HG03064 (cell line): ENCODE measurements at regions not wholly inside any gene's neighbourhood (a gene's known extent, or its start where the extent isn't known, plus 50 kb on each side); places are given as distances from the start of the nearest gene placed in this dataset.

Experiments used
- ATAC-seq: cut with Tn5 transposase; IDR thresholded peaks from one replicate; pipeline ENCODE4 v1.9.1; 2021; ENCODE audit warnings: low read depth; ENCODE audit not compliant: unreplicated experiment

DNA sequence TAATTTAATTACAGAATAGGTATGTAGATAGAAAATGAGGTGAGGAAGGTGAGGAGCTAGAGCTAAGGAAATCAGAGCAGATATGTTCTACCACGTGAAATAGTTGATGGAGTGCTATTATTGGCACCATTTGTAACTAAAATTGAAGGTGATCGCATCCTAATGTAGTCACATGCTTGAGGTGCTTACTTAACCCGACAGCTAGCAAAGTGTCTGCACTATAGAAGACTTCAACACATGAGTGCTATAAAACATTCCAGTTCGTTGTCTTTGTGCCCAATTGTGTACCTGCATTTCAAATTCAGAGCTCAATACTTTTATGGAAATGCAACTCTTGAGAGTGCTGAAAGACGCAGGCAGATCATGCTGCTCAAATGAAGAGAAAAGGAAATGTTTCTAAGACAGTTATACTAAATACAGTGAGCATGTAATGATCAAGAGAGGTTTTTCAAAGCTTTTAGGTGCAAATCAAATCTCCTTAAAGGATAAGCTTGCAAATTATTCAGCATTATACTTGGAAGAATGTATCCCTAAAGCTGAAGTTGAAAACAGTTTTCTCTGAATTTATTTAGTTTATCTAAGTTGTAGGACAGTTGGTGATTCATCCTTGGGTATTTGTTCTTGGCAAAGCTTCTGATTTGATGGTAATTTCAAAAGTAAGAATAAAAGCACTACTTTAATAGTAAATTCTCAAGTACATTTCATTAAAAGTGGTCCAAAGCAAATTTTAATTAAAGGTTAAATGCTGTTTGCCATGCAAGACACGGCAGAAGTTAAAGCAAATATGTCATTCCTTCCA lies 223.9 kb upstream of the EPHA5 start:
- no peak for ATAC-seq

DNA sequence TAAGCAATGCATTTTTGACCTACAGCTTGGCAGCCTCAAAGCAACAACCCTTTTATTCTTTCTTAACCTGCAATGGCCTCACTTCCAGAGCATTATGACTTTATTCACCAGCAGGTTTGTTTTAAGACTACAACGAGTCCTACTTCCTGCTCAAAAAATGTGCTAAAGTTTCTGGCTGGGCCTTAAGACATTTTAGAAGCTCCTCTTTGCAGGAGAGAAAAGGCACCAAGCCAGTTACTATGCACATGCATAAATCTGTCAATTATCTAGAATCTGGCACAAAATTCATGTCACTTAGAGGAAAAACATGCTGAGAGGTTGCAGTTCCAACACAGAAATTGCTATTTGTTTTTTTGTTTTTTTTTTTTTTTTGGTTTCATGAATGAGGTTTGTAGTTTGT lies 223.0 kb upstream of the EPHA5 start:
- no peak for ATAC-seq

DNA sequence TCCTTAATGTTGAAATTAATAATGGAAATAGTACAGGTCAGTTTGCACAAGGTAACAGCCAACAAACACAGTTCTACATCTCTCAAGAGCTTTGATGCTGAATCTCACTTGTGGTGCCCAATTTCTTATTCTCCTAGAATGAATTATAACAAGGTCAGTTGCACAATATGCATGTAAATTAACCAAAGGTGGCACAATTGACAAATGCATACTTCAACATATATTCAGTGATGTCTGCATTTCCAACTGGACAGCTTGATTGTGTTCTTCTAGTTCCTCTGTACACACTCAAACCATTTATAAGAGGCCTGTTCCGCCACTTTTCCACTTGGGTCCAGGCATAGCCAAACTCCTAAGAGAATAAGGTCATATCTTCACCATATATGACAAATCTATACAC lies 210.3 kb upstream of the EPHA5 start:
- ATAC-seq = no peak

DNA sequence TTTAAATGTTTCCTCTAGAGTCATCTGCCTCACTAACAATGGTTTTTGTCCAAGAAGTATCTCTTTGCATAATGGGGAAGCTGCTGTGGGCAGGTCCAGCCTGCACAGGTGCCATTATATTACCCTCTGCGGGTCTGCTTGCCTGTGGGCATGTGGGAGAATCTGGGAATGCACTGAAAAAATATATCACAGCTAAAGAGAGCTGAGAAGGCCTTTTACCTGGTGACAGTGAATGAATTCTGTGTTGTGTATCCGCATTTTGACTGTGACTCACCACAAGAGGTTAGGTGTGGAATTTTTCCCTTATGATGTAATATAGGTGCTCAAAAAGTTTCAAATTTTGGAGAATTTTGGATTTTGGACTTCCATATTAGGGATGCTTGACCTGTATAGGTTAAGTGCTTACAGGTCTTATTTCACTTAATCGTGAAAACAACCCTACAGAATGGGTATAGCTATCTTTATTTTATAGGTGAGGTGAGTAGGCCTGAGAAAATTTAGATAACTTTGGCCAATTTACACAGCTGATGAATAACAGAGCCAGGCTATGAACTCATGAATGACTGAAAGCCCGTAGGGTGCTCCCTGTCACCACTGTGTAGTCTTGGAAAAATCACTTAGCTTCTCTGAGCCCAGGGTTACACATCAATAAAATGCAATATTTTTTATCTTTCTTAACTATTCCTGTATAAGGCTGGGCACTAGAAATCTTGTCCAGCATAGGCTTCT lies 198.0 kb upstream of the EPHA5 start:
- no peak for ATAC-seq

DNA sequence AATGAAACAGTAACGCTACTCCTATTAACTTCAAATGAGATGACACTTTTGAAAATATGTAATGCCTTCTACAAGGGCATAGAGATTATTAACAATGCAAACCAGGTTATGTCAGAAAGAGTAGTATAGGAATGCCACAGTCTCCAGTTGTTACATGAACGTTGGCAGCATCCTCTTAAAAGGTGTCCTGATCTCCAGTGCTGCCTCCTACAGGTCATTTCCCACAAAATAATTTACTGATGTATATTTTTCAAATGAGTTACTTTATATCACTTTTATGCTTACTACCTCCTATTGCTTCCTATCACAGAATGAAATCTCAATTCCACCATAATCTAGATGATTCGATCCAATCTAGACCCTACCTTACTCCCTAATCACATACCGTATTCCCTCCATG lies 195.2 kb upstream of the EPHA5 start:
- no peak for ATAC-seq

DNA sequence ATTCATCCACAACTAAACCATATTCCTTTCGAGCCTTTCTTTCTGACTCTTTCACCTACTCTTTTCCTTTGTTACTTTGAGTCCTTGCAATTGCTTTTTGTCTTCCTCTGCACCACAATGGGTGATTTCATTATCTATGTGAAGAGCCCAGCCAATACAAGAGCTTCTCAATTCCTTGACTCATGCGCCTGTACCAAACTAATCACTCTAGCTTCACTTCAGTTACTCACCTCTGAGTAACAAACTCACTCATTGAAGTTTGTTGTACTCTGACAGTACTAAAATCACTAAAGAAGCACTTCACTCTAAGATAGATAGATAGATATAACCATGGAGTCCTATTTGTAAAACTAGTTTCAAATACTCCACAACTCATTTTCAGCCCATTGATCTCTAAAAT lies 191.7 kb upstream of the EPHA5 start:
- ATAC-seq = no peak

DNA sequence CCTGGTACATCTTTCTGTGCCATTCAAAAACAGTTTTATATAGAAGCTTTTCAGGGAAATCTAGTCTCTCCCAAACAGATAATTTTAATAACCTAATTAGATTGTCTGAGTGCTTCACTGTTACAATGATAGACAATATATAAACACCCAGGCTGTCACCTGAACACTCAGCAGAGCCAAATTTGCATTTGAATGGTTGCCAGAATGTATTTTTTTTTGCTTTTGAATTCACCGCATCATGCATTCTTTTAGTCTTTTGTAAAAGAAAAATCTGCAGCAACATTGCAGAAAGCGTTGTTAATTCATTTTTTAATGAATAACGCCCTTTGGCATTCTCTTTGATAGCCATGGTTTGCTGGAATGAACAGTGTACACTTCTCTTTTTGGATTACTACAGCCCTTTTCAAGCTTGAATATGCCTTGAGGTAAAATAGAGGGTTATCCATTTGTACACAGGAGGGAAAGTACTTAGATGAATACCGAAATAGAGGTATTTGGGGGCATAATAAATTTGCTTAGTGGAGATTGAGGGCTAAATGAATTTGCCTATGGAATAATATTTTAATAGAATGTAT lies 175.0 kb upstream of the EPHA5 start:
- ATAC-seq = no peak

DNA sequence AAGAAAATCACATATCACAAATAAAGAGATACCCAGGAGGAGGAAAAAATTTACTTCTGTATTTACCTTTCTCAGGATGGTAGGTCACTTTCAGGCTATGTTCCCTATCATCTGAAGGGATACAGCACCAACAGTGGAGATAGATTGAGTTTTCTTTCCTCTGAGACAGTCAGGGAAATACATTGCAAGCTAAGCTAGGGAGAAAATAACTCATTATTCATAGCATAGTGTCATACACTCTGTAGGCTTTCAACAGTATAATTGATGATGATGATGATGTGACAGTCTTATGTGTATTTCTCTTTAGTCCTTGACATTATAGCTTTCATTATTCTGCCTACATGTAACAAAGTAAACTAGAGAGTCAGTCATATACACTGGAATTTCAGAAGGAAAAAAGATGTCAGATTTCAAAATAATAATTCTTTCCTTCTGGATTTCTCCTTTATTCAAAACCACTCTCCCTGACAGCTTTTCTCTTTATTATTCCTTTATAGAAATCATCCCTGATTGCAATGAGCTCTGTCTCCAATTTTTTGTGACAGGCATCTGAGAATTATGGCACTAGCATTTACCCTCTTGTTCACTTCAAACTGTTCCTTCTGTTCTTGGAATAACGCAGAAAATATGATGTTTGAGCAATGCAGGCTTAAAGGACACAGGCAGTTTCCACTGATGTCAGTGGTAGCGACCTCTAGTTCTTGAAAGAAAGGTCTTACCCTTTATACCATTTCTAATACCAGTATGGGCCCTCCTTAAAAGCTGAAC lies 169.1 kb upstream of the EPHA5 start:
- no peak for ATAC-seq

DNA sequence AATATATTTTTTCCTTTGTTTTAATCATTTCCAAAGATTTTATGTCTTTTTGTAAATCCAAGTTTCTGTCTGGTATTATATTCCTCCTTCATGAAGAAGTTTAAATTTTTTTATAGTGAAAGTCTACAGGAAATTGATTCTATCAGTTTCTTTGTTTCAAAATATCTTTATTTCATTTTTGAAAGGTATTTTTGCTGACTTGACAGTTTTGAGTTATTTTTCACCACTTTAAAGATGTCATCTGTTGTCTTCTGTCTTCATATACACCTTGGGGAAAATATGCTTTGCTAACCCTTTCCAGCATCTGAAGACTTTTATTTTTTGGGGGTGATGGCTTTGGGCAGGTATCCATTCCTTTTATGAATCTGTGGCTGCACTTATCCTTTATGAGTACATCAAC lies 164.4 kb upstream of the EPHA5 start:
- ATAC-seq = no peak

DNA sequence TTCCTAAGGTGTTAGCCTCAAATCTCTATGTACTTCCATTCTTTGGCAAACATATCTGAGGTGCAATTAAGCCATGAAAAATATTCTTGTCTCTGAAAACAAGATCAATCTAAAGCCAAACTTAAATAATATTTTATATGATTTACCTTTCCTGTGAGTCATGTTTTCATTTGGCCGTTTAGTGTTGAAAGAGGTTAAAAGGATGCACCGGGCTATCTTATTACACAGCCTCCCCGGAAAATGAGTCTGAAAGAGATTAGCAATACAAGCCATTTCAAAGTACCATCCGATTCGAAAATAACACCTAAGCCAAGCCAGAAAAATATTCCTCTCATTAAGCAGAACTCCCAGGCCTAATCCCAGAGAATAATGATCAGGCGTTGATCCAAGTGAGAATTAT lies 161.5 kb upstream of the EPHA5 start:
- ATAC-seq = no peak

DNA sequence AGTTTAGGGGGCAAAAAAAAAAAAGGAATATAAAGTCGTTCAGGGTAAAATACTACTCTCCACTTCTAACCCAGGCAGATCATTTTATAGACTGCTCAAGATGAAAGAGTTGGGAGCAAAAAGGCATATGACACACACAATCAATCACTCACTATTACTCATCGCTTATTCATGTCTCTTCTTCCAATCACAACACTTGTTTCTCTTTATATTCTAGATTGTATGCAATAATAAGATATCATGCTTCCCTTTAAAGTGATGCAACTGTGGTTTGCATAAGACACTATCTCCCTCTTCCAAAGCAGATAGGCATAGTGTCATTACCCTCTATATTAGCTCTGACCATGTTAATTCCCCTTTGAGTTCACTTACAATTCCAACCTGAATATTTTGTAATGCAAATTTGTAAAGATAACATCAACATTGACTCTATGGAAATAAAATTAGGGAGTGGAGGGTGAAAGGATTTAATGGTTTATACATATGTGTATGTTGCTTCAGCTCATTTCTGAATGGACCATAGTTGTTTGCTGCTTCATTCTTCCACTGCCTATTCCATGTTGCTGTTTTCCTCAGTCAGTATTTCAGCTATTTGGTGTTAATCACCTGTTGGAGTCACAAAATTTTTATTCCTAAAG lies 154.9 kb upstream of the EPHA5 start:
- ATAC-seq = no peak

DNA sequence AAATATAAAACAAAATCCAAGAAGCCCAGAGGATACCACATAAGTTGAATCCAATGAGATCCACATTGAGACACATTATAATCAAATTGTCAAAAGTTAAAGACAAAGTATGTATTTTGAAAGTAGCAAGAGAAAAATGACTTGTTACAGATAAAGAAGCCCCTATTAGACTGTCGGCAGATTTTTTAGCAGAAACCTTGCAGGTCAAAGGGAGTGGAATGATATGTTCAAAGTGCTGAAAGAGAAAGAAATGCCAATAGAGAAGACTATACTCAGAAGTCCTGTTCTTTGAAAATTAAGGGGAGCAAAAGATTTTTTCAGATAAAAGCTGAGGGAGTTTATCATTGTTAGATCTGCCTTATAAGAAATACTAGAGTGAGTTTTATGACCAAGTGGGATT lies 148.9 kb upstream of the EPHA5 start:
- ATAC-seq = no peak

DNA sequence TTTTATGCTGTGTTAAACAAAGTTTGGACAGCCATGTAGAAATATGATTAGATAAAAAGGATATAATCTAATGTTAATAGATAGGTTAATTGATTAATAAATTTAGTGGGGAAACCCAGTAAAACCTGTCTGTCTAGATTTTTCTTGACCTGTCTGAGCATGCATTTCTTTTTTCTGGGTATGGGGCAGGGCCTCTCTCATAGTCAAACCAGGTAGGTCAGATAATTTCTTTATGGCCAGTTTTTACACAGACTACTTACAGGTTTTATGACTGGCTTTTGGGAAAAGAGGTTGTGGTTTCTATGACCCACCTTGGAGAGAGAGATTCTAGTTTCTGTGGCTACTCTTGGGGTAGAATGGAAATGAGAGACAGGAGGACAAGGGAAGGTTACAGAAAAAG lies 135.6 kb upstream of the EPHA5 start:
- ATAC-seq = no peak

DNA sequence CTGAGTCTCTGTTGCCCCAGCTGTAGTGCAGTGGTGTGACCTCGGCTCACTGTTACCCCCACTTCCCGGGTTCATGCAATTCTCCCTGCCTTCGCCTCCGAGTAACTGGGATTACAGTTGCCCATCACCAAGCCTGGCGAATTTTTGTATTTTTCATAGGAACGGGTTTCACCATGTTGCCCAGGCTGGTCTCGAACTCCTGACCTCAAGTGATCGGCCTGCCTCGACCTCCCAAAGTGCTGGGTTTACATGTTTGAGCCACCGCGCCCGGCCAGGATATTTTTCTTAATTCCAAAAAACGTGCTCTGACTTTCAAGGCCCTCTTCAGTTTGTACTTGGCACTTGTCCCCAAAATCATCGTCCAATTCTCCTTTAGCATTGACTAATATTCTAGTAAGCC lies 129.2 kb upstream of the EPHA5 start:
- ATAC-seq = no peak

DNA sequence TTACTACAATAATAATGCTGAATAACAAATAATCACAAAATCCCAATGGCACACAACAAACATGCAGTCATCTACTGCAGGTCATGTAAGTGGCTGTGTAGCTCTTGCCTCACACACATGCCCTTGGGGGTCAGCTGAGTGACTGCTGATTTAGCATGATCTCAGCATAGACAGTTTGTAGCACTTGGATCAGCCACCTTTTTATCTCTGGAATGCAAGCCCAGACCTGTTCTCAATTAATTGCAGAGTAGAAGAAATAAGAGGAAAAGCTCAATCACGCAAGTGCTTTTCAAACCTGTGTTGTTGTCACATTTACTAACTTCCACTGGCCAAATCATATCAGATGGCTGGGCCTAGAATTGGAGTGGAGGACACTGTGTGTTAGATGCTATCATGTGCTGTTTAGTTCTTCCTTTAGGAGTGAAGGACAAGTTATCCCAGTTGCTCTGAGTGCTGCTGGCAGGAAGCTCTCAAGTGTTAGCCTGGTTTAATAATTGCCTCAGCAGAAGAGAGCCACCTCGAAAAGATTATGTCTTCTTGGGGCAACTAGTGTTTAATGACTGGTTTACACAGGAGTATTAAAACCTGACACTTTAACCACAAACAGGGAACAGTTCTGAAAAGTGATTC lies 128.3 kb upstream of the EPHA5 start:
- no peak for ATAC-seq

DNA sequence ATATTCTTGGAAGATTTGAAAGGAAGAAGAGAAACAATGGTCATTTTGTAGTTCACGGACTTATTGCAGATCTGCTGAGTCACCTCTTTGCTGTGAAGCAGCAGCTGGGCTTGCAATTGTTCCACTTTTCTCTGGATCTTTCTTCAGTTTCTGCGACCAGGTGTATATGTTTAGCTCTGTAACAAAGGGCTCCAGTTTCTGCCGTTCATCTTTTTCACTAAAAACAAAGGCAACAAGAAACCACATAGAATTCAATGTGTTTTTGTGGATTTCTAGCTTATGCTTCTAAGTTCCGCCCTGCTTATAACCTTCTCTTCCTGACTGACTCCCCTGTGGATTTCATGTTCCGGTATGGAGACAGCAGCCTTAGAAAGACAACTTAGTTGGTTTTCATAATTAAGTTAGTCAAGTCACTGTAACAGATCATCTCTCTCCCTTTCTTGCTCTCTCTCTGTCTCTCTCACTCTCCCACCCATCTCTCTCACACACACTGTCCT lies 121.6 kb upstream of the EPHA5 start:
- no peak for ATAC-seq

DNA sequence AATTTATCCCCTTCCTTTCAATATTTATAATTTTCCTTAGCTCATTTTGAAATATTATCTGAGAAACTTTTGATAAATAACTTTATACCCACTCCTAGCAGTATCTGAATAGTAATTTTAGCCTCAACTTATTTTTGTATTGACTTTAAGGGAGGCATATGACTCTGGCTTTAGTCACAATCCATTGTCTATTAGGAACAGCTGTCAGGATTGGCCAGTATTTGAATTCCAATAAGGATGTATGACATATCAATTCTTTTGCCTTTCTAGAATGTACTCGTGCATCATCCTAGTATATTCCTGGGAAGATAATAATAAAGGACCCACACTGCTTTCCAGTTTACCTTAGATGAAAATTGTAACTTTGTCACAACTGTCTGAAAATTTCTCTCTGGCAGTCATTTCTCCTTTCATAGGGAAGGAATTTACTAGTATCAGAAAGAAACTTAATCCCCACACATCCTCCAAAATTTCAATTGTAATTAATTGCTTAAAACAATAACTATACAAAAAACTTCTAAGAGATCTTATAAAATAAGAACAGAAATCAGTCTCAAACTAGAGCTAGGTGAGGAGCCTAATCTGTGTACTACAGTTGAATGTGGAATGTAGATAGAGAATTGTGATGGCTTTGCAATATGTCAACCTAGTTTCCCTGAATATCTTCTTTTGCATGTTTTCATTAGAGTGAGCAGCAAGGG lies 121.0 kb upstream of the EPHA5 start:
- no peak for ATAC-seq

DNA sequence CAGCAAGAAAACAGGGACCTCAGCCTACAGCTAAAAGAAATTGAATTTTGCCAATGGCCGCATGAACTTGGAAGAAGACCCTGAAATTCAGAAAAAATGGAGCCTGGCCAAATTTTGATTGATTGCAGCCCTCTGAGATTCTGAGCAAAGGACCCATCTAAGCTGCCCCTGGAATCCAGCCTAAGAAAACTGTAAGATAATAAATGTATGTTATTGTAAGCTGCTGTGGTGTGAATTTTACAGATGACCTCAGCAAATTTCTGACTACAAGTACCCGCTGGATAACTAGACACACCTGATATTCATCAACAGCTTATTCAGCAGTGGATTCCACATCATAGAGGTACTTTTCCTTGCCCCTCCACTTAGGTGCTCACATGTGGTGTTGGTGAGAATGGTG lies 119.5 kb upstream of the EPHA5 start:
- ATAC-seq = no peak

DNA sequence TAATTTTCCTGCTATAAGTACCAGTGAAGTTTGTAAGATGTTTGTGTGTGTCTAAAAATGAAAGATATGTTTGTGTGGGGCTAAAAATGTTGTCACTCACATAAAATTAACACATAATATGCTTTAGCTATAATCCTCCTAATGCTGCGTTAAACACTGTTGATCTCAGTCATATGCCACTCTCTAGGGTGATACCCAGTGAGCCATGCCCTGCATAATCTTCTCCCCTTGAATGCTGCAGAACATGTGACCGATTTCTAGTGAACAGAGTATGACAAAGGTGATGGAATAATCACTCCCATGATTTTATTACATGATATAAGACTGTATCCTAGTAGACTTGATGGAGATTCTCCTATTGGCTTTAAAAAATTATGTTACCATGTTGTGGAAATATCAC lies 119.1 kb upstream of the EPHA5 start:
- no peak for ATAC-seq

DNA sequence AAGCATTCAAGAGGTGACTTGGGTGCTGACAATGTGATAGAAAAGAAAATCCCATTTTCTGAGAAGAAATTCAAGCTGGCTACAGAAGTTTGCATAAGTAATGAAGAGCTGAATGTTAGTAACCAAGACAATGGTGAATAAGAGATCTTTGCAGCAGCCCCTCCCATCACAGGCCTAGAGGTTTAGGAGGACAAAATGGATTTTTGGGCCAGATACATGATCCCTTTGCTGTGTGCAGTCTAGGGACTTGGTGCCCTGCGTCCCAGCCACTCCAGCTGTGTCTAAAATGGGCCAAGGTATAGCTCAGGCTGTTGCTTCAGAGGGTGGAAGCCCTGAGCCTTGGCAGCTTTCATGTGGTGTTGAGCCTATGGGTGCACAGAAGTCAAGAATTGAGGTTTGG lies 107.0 kb upstream of the EPHA5 start:
- no peak for ATAC-seq
